GM21786 (cell line): ENCODE measurements at regions not wholly inside any gene's neighbourhood (a gene's known extent, or its start where the extent isn't known, plus 50 kb on each side); places are given as distances from the start of the nearest gene placed in this dataset.

Source experiments
- ATAC-seq: cut with Tn5 transposase; IDR thresholded peaks from one replicate; pipeline ENCODE4 v1.9.1; 2021; ENCODE audit not compliant: unreplicated experiment

GRCh38 chr11:111444040-111444439, 65.0 kb upstream of the POU2AF1 start:
- no peak for ATAC-seq

- no peak for ATAC-seq
Observed at GRCh38 chr11:111443640-111444039, 64.6 kb upstream of the POU2AF1 start.

- no peak for ATAC-seq
Observed at GRCh38 chr11:111443032-111443431, 64.0 kb upstream of the POU2AF1 start.

GRCh38 chr11:111441443-111441842, 62.4 kb upstream of the POU2AF1 start:
- ATAC-seq, result no peak

GRCh38 chr11:111440416-111441205, 61.5 kb upstream of the POU2AF1 start:
- no peak for ATAC-seq

GRCh38 chr11:111439901-111440300, 60.8 kb upstream of the POU2AF1 start:
- ATAC-seq, result no peak

- no peak for ATAC-seq
Observed at GRCh38 chr11:111438846-111439520, 59.9 kb upstream of the POU2AF1 start.

GRCh38 chr11:111438168-111438567, 59.1 kb upstream of the POU2AF1 start:
- ATAC-seq, result no peak

GRCh38 chr11:111435046-111435698, 56.1 kb upstream of the POU2AF1 start:
- no peak for ATAC-seq

GRCh38 chr11:111429066-111429506, 50.0 kb upstream of the POU2AF1 start:
- ATAC-seq, result peak; percentile 78
